Stomach (tissue), 4 donors: ENCODE measurements at regions not wholly inside any gene's neighbourhood (a gene's known extent, or its start where the extent isn't known, plus 50 kb on each side); places are given as distances from the start of the nearest gene placed in this dataset.

Experiments used
- EP300 ChIP-seq: sonication (generic); formaldehyde crosslinking; IDR thresholded peaks from one replicate; pipeline ENCODE4 v1.6.1; 2017; ENCODE audit warnings: antibody characterized with exemption
- POLR2A ChIP-seq, 4 donors: fragments of 450-650 bp; IDR thresholded peaks; one replicate each; pipeline ENCODE4 v1.6.1; 2016; ENCODE audit warnings: antibody characterized with exemption in 4 of 4, control low read depth in 2 of 4, mild to moderate bottlenecking in 1 of 4, moderate library complexity in 1 of 4
- POLR2AphosphoS5 ChIP-seq, 3 donors: sonication (generic); formaldehyde crosslinking; IDR thresholded peaks; one replicate each; pipeline ENCODE4 v1.6.1; 2016; ENCODE audit warnings: antibody characterized with exemption in 3 of 3
- TF ChIP-seq, protein P1 (sequence below), 7 experiments: fragments of 450-650 bp in 4 of 7; fragments of 200-600 bp in 3 of 7; sonication (generic) in 3 of 7; IDR thresholded peaks; one replicate each; pipeline ENCODE4 v1.5.1; 2016 to 2019; ENCODE audit warnings: antibody characterized with exemption in 7 of 7, control low read depth in 2 of 7, mild to moderate bottlenecking in 1 of 7

DNA sequence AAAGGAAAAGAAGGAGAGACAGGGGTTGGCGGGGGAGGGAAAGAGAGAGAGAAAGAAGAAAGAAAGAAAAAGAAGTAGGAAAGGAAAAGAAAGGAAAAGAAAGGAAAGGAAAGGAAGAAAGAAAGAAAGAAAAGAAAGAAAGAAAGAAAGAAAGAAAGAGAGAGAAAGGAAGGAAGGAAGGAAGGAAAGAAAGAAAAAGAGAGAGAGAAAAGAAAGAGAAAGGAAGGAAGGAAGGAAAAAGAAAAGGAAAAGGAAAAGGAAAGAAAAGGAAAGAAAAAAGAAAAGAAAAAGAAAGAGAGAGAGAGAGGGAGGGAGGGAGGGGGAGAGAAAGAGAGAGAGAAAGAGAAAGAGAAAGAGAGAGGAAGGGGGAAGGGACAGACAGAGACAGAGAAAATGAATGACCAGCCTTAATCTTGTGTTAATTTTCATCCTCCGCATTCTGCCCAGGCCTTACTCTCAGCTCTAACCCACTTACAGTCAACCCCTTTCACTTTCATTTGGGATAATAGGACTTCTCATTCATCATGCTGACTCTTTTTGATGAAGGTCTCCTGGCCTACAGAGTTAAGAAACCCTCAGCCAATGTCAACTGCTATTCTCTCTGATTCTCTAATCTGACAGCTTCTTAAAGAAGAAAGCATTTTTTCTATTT is 207.3 kb downstream of the SUCLG1 start:
- TF ChIP-seq POLR2AphosphoS5 (IDR thresholded peaks at IDR 0.05) (no peak), POLR2A (IDR thresholded peaks at IDR 0.05) (no peak), EP300 (no peak)
- TF ChIP-seq, protein P1, sequence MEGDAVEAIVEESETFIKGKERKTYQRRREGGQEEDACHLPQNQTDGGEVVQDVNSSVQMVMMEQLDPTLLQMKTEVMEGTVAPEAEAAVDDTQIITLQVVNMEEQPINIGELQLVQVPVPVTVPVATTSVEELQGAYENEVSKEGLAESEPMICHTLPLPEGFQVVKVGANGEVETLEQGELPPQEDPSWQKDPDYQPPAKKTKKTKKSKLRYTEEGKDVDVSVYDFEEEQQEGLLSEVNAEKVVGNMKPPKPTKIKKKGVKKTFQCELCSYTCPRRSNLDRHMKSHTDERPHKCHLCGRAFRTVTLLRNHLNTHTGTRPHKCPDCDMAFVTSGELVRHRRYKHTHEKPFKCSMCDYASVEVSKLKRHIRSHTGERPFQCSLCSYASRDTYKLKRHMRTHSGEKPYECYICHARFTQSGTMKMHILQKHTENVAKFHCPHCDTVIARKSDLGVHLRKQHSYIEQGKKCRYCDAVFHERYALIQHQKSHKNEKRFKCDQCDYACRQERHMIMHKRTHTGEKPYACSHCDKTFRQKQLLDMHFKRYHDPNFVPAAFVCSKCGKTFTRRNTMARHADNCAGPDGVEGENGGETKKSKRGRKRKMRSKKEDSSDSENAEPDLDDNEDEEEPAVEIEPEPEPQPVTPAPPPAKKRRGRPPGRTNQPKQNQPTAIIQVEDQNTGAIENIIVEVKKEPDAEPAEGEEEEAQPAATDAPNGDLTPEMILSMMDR (IDR thresholded peaks at IDR 0.05), result no peak
